T-helper 17 cell (primary cell): ENCODE measurements at regions not wholly inside any gene's neighbourhood (a gene's known extent, or its start where the extent isn't known, plus 50 kb on each side); places are given as distances from the start of the nearest gene placed in this dataset.

ENCODE experiments used
- ATAC-seq: fragments of 150-1000 bp; cut with Tn5 transposase; 2 replicates; pipeline ENCODE4 v1.10.0; 2021; ENCODE audit warnings: mild to moderate bottlenecking, moderate library complexity
- DNase-seq, 3 donors: peaks; one replicate each; pipeline versions ENCODE4 v3.0.0 to v3.0.0-alpha.2; 2020 to 2021
- H3K9me3 ChIP-seq: one replicate; pipeline ENCODE4 v1.7.0; 2013; ENCODE audit warnings: low read length, mild to moderate bottlenecking; ENCODE audit not compliant: control insufficient read depth, poor library complexity, severe bottlenecking
- H3K27ac Mint-ChIP-seq: one replicate; pipeline ENCODE4 v1.8.0; 2022; ENCODE audit warnings: mild to moderate bottlenecking, moderate library complexity, mixed read lengths
- H3K27me3 Mint-ChIP-seq: one replicate; pipeline ENCODE4 v1.8.0; 2022; ENCODE audit warnings: mixed read lengths
- H3K36me3 Mint-ChIP-seq: one replicate; pipeline ENCODE4 v1.8.0; 2022; ENCODE audit warnings: low read depth, mixed read lengths
- H3K4me1 Mint-ChIP-seq: one replicate; pipeline ENCODE4 v1.8.0; 2022; ENCODE audit warnings: mild to moderate bottlenecking, mixed read lengths
- H3K4me3 Mint-ChIP-seq: one replicate; pipeline ENCODE4 v1.8.0; 2022; ENCODE audit warnings: mild to moderate bottlenecking, moderate library complexity, mixed read lengths

DNA sequence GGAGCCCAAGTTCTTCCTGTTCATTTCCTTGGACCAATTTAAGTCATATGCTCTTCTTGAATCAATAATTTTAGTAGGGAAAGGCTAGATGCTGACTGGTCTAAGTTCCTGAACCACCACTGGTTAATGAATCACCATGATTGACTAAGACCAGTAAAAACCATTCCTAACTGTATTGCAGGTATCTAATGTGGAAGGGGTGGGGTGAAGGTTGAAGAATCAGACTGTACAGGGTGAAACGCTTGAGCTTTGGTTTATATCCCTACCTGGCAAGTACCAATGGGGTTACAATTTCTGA is 100.1 kb downstream of the DYRK2 start:
- no peaks in the 10 kb centered on the region for H3K4me1 Mint-ChIP-seq
- H3K27ac Mint-ChIP-seq: no peak overlapping the region
- DNase-seq (no peak), ATAC-seq (no peak)
- H3K4me3 Mint-ChIP-seq: no peak overlapping the region
- no peaks in the 10 kb centered on the region for H3K36me3 Mint-ChIP-seq
- H3K9me3 ChIP-seq: no peaks in the 10 kb centered on the region
- no peaks in the 10 kb centered on the region for H3K27me3 Mint-ChIP-seq

- Mint-ChIP-seq H3K36me3 (no peaks in the 10 kb centered on the region), H3K4me1 (peaks cover 1% of the 10 kb centered on the region), H3K4me3 (no peak overlapping the region), H3K27me3 (no peaks in the 10 kb centered on the region), H3K27ac (no peak overlapping the region)
- DNase-seq (no peak), ATAC-seq (no peak)
- no peaks in the 10 kb centered on the region for H3K9me3 ChIP-seq
Measured at GRCh38 chr12:67750513-67751183, 102.1 kb downstream of the DYRK2 start.

DNA sequence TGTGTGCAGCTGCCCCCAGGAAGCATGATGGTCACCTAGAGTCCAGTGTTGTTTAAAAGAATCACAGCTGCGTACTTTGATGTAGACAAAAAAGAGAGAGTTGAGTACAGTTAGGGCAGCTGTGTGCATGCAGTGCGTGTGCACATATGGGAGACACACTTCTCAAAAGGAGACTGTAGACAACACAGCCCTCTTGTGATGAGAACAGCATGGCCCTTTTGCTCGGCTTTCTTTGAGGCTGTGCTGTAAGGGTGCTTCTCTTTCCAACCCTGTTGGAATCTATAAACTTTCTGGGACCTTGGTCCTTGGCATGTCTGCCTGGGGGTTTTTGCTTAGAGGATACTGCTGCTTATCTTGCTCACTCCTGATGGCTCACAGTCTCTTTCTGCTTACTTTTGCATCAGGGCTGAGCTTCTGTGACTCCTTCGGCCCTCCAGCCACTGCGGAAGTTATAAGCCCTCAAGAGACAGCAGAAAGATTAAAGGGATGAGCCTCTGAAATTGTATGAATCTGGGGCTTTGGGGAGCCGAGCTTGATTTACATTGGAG is 102.9 kb downstream of the DYRK2 start:
- H3K27ac Mint-ChIP-seq: no peak overlapping the region
- peaks cover 7% of the 10 kb centered on the region for H3K4me1 Mint-ChIP-seq
- no peaks in the 10 kb centered on the region for H3K36me3 Mint-ChIP-seq
- no peaks in the 10 kb centered on the region for H3K27me3 Mint-ChIP-seq
- DNase-seq (no peak), ATAC-seq (no peak)
- H3K4me3 Mint-ChIP-seq: no peak overlapping the region
- no peaks in the 10 kb centered on the region for H3K9me3 ChIP-seq

DNA sequence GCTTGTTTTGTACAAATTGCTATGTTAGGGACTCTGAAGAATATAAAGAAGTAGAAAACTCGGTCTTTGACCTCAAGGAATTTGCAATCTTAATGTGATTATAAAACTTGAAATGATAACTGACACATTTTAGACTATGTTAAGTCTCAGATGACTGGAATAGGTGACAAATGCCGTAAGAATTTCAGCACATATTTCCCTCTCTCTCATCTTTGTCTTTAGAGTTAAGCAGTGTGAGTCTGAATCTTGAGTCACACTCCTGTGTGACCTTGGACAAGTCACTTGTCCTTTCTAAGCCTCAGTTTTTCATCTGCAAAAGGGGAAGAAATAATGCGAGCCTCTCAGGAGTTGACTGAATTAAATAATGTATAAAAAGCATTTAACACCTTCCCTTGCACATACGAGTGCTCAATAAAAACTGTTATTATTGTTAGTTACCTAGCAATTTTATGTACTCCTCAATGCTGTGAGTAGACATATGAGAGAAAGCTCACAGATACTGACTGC is 103.7 kb downstream of the DYRK2 start:
- H3K4me3 Mint-ChIP-seq: no peak overlapping the region
- peaks cover 8% of the 10 kb centered on the region for H3K4me1 Mint-ChIP-seq
- H3K36me3 Mint-ChIP-seq: no peaks in the 10 kb centered on the region
- no peaks in the 10 kb centered on the region for H3K27me3 Mint-ChIP-seq
- no peaks in the 10 kb centered on the region for H3K9me3 ChIP-seq
- ATAC-seq: no peak
- H3K27ac Mint-ChIP-seq: no peak overlapping the region
- no peak for DNase-seq

- no peaks in the 10 kb centered on the region for H3K9me3 ChIP-seq
- no peak overlapping the region for H3K27ac Mint-ChIP-seq
Measured at GRCh38 chr12:67754933-67755697, 106.6 kb downstream of the DYRK2 start.

GRCh38 chr12:67757651-67758050 is 109.1 kb downstream of the DYRK2 start:
- Mint-ChIP-seq H3K36me3 (peaks cover 2% of the 10 kb centered on the region), H3K4me3 (peak overlapping the region; percentile 15), H3K4me1 (peaks cover 8% of the 10 kb centered on the region), H3K27ac (no peak overlapping the region), H3K27me3 (no peaks in the 10 kb centered on the region)
- no peak for DNase-seq
- no peaks in the 10 kb centered on the region for H3K9me3 ChIP-seq
- ATAC-seq: no peak

More at GRCh38 chr12:67754933-67755697, 106.6 kb downstream of the DYRK2 start:
- DNase-seq: no peak
- Mint-ChIP-seq H3K27me3 (no peaks in the 10 kb centered on the region), H3K4me3 (no peak overlapping the region), H3K36me3 (peaks cover 2% of the 10 kb centered on the region), H3K4me1 (peaks cover 8% of the 10 kb centered on the region)
- no peak for ATAC-seq

DNA sequence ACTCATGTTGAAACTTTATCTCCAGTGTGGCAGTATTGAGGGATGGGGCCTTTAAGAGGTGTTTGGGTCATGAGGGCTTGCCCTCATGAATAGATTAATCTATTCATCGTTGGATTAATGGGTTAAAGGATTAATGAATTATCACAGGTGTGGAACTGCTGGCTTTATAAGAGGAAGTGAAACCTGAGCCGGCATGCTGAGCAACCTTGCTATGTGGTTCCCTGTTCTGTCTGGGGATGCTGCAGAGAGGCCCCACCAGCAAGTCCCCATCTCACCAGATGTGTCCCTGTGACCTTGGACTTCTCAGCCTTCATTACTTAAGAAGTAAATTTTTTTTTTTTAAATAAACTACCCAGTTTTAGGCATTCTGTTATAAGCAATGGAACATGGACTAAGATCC is 109.6 kb downstream of the DYRK2 start:
- H3K27ac Mint-ChIP-seq: no peak overlapping the region
- H3K27me3 Mint-ChIP-seq: no peaks in the 10 kb centered on the region
- DNase-seq (no peak), ATAC-seq (no peak)
- no peaks in the 10 kb centered on the region for H3K9me3 ChIP-seq
- H3K4me3 Mint-ChIP-seq: no peak overlapping the region
- H3K36me3 Mint-ChIP-seq: peaks cover 2% of the 10 kb centered on the region
- H3K4me1 Mint-ChIP-seq: peaks cover 8% of the 10 kb centered on the region

GRCh38 chr12:67758521-67758920 is 110.0 kb downstream of the DYRK2 start:
- peaks cover 8% of the 10 kb centered on the region for H3K4me1 Mint-ChIP-seq
- H3K9me3 ChIP-seq: no peaks in the 10 kb centered on the region
- H3K4me3 Mint-ChIP-seq: no peak overlapping the region
- no peak for ATAC-seq
- no peak for DNase-seq
- H3K36me3 Mint-ChIP-seq: peaks cover 4% of the 10 kb centered on the region
- H3K27me3 Mint-ChIP-seq: no peaks in the 10 kb centered on the region
- H3K27ac Mint-ChIP-seq: no peak overlapping the region

GRCh38 chr12:67759829-67760228 is 111.3 kb downstream of the DYRK2 start:
- no peak for ATAC-seq
- H3K4me1 Mint-ChIP-seq: peaks cover 8% of the 10 kb centered on the region

GRCh38 chr12:67760586-67761275 is 112.2 kb downstream of the DYRK2 start:
- Mint-ChIP-seq H3K4me3 (no peak overlapping the region), H3K27ac (no peak overlapping the region), H3K4me1 (peaks cover 6% of the 10 kb centered on the region), H3K36me3 (peaks cover 4% of the 10 kb centered on the region), H3K27me3 (no peaks in the 10 kb centered on the region)
- no peaks in the 10 kb centered on the region for H3K9me3 ChIP-seq
- ATAC-seq (no peak), DNase-seq (no peak)

More at GRCh38 chr12:67759829-67760228, 111.3 kb downstream of the DYRK2 start:
- H3K9me3 ChIP-seq: no peaks in the 10 kb centered on the region
- Mint-ChIP-seq H3K27ac (no peak overlapping the region), H3K4me3 (no peak overlapping the region), H3K27me3 (no peaks in the 10 kb centered on the region), H3K36me3 (peaks cover 4% of the 10 kb centered on the region)
- no peak for DNase-seq

DNA sequence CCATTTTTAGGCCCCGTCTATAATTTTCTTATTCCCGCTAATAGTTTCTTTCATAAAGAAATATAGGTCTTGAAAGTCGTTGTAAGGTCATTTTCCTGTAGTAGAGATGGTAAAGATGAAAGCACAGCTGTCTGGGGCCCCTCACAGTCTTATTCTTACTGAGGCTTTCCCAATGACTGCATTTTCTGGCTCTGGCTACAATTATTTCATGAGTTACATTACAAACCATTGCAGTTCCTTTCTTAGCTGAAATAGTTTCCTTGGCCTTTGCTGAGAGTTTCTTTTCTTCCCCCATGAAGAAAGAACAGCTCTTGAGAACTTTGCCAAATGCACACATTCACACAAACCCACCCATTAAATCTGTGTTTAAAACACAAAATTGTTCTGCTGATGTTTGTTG is 113.0 kb downstream of the DYRK2 start:
- H3K27ac Mint-ChIP-seq: no peak overlapping the region
- H3K4me1 Mint-ChIP-seq: peaks cover under 1% of the 10 kb centered on the region
- no peak overlapping the region for H3K4me3 Mint-ChIP-seq
- no peak for DNase-seq
- H3K9me3 ChIP-seq: no peaks in the 10 kb centered on the region
- ATAC-seq: no peak
- H3K36me3 Mint-ChIP-seq: peaks cover 4% of the 10 kb centered on the region
- no peaks in the 10 kb centered on the region for H3K27me3 Mint-ChIP-seq

DNA sequence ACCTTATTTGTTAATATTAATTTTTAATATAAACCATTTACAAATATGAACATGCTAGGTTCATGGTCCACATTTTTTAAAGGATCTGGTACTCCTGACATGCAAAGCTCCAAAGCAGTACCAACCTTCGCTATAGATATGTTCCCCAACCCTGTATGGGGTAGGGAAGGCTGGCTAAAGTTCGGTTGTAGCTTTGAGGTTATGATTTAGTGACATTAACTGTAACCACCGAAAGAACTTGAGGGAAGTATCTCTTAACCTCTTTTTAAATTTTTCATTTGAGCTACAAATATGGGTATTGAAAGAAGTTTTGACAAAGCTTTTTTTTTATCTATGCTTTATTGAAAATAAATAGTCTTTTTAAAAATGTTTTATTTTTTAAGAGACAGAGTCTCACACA is 115.5 kb downstream of the DYRK2 start:
- Mint-ChIP-seq H3K27ac (no peak overlapping the region), H3K4me1 (no peaks in the 10 kb centered on the region), H3K4me3 (no peak overlapping the region), H3K27me3 (no peaks in the 10 kb centered on the region), H3K36me3 (peaks cover 4% of the 10 kb centered on the region)
- ATAC-seq (no peak), DNase-seq (no peak)
- H3K9me3 ChIP-seq: no peaks in the 10 kb centered on the region

DNA sequence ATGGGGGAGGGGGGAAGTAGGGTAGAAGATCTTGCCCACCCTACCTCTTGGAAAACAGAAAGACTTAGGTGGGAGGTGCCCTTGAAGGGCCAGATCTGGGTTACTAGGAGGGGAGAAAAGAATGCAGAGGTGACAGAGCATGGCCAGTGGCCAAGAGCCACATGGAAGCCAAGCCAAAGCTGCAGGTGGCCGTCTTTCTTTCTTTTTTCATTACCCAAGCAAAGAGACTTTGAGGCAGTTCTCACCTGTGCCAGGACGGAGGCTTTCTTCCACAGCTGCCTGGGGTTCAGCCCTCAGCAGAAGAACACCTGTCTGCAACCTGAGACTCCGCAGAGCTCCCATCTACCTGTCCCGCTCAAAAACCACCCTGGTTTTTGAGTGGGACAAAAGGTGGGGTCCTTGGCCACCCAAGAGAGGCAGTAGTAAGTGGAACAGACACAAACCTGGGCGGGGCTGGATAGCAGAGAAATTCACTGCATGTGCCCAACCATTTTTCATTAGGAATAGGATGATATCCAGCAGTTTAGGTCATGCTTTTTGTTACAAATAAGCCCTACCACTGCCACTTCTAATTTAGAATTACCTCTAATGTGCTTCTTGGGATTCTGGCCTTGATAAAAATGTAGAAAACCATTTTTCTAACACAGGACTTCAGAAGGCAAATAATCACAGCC is 116.5 kb downstream of the DYRK2 start:
- ATAC-seq (no peak), DNase-seq (no peak)
- no peak overlapping the region for H3K4me3 Mint-ChIP-seq
- H3K9me3 ChIP-seq: no peaks in the 10 kb centered on the region
- no peaks in the 10 kb centered on the region for H3K4me1 Mint-ChIP-seq
- peaks cover 2% of the 10 kb centered on the region for H3K36me3 Mint-ChIP-seq
- no peak overlapping the region for H3K27ac Mint-ChIP-seq
- no peaks in the 10 kb centered on the region for H3K27me3 Mint-ChIP-seq
